Tibial nerve (tissue), 4 donors: ENCODE measurements at regions not wholly inside any gene's neighbourhood (a gene's known extent, or its start where the extent isn't known, plus 50 kb on each side); places are given as distances from the start of the nearest gene placed in this dataset.

Experiments used
- CTCF ChIP-seq, 5 experiments: fragments of 200-600 bp in 3 of 5; fragments of 450-650 bp in 2 of 5; sonication (generic) in 3 of 5; IDR thresholded peaks; one replicate each; pipeline ENCODE4 v1.5.1; 2016 to 2019; ENCODE audit warnings: antibody characterized with exemption in 5 of 5, mild to moderate bottlenecking in 3 of 5, moderate library complexity in 2 of 5
- EP300 ChIP-seq, 2 donors: sonication (generic); formaldehyde crosslinking; IDR thresholded peaks; one replicate each; pipeline ENCODE4 v1.6.1; 2017; ENCODE audit warnings: antibody characterized with exemption in 2 of 2, mild to moderate bottlenecking in 1 of 2

- TF ChIP-seq CTCF (IDR thresholded peaks at IDR 0.05) (no peak), EP300 (IDR thresholded peaks at IDR 0.05) (no peak)
These were observed 267.3 kb downstream of the FGF9 start for GRCh38 chr13:21938168-21938567.
